ENCODE measurements at regions not wholly inside any gene's neighbourhood (a gene's known extent, or its start where the extent isn't known, plus 50 kb on each side); places are given as distances from the start of the nearest gene placed in this dataset.

GRCh38 chr2:198917926-198918720 is 539.6 kb downstream of the SATB2 start:
- Histone ChIP-seq H3K36me3 (ENCODE audit: insufficient read depth, low read length) (no peaks in the 10 kb centered on the region), H3K9ac (ENCODE audit: low read length) (no peak overlapping the region), H3K9me3 (ENCODE audit: low read length) (no peaks in the 10 kb centered on the region), H3F3A (ENCODE audit: insufficient read depth, low read length) (no peaks in the 10 kb centered on the region; the same call in 1 of the 2 replicates), H2AFZ (ENCODE audit: low read length) (no peak overlapping the region), H3K4me1 (ENCODE audit: insufficient read depth, low read length, severe bottlenecking) (peaks cover 15% of the 10 kb centered on the region), H3K9me2 (ENCODE audit: low read depth, low read length) (no peaks in the 10 kb centered on the region), H3K4me2 (ENCODE audit: low read length) (no peak overlapping the region), H4K20me1 (ENCODE audit: insufficient read depth, low read length) (no peaks in the 10 kb centered on the region), H3K27ac (ENCODE audit: low read depth, low read length, poor library complexity, severe bottlenecking) (no peak overlapping the region), H3K4me3 (ENCODE audit: low read depth, low read length, poor library complexity, severe bottlenecking) (no peak overlapping the region), H3K27me3 (ENCODE audit: insufficient read depth, low read length) (no peaks in the 10 kb centered on the region), H3K79me2 (ENCODE audit: insufficient read depth, low read length) (no peaks in the 10 kb centered on the region)
- TF ChIP-seq CTCF (IDR thresholded peaks at IDR 0.05; ENCODE audit: low read length) (no peak), EZH2 (IDR thresholded peaks at IDR 0.05; ENCODE audit: borderline replicate concordance, low read length) (no peak)

GRCh38 chr2:198917275-198917674 is 540.5 kb downstream of the SATB2 start:
- H3K79me2 ChIP-seq (ENCODE audit: insufficient read depth, low read length): no peaks in the 10 kb centered on the region
- H3K36me3 ChIP-seq (ENCODE audit: insufficient read depth, low read length): no peaks in the 10 kb centered on the region
- no peak overlapping the region for H2AFZ ChIP-seq (ENCODE audit: low read length)
- no peak overlapping the region for H3K4me3 ChIP-seq (ENCODE audit: low read depth, low read length, poor library complexity, severe bottlenecking)
- no peak for TF ChIP-seq EZH2 (IDR thresholded peaks at IDR 0.05; ENCODE audit: borderline replicate concordance, low read length)
- TF ChIP-seq CTCF (IDR thresholded peaks at IDR 0.05; ENCODE audit: low read length): no peak
- no peaks in the 10 kb centered on the region; the same call in 1 of the 2 replicates for H3F3A ChIP-seq (ENCODE audit: insufficient read depth, low read length)
- H3K9me2 ChIP-seq (ENCODE audit: low read depth, low read length): no peaks in the 10 kb centered on the region
- H3K9ac ChIP-seq (ENCODE audit: low read length): no peak overlapping the region
- peaks cover 15% of the 10 kb centered on the region for H3K4me1 ChIP-seq (ENCODE audit: insufficient read depth, low read length, severe bottlenecking)
- no peaks in the 10 kb centered on the region for H4K20me1 ChIP-seq (ENCODE audit: insufficient read depth, low read length)
- H3K9me3 ChIP-seq (ENCODE audit: low read length): no peaks in the 10 kb centered on the region
- no peak overlapping the region for H3K27ac ChIP-seq (ENCODE audit: low read depth, low read length, poor library complexity, severe bottlenecking)
- no peak overlapping the region for H3K4me2 ChIP-seq (ENCODE audit: low read length)
- no peaks in the 10 kb centered on the region for H3K27me3 ChIP-seq (ENCODE audit: insufficient read depth, low read length)

GRCh38 chr2:198916548-198917080 is 541.1 kb downstream of the SATB2 start:
- Histone ChIP-seq H3K9me2 (ENCODE audit: low read depth, low read length) (no peaks in the 10 kb centered on the region), H2AFZ (ENCODE audit: low read length) (no peak overlapping the region), H3K4me1 (ENCODE audit: insufficient read depth, low read length, severe bottlenecking) (peaks cover 15% of the 10 kb centered on the region), H4K20me1 (ENCODE audit: insufficient read depth, low read length) (no peaks in the 10 kb centered on the region), H3K36me3 (ENCODE audit: insufficient read depth, low read length) (no peaks in the 10 kb centered on the region), H3K9ac (ENCODE audit: low read length) (no peak overlapping the region), H3F3A (ENCODE audit: insufficient read depth, low read length) (no peaks in the 10 kb centered on the region; the same call in 1 of the 2 replicates), H3K79me2 (ENCODE audit: insufficient read depth, low read length) (no peaks in the 10 kb centered on the region), H3K27me3 (ENCODE audit: insufficient read depth, low read length) (no peaks in the 10 kb centered on the region), H3K4me3 (ENCODE audit: low read depth, low read length, poor library complexity, severe bottlenecking) (no peak overlapping the region), H3K4me2 (ENCODE audit: low read length) (no peak overlapping the region), H3K9me3 (ENCODE audit: low read length) (no peaks in the 10 kb centered on the region), H3K27ac (ENCODE audit: low read depth, low read length, poor library complexity, severe bottlenecking) (no peak overlapping the region)
- TF ChIP-seq EZH2 (IDR thresholded peaks at IDR 0.05; ENCODE audit: borderline replicate concordance, low read length) (no peak), CTCF (IDR thresholded peaks at IDR 0.05; ENCODE audit: low read length) (no peak)

Measured in OCI-LY1 (cell line).